ENCODE measurements at regions not wholly inside any gene's neighbourhood (a gene's known extent, or its start where the extent isn't known, plus 50 kb on each side); places are given as distances from the start of the nearest gene placed in this dataset.
A peak's percentile ranks its signal among the peaks of the same experiment; 100 is the strongest.

- DNase-seq: no peak
These were observed 92.8 kb upstream of the PPP2R5A start for GRCh38 chr1:212192261-212192998.

GRCh38 chr1:212196355-212196754 lies 88.9 kb upstream of the PPP2R5A start:
- no peak for DNase-seq

GRCh38 chr1:212201461-212201860 lies 83.7 kb upstream of the PPP2R5A start:
- DNase-seq: no peak

GRCh38 chr1:212203630-212204029 lies 81.6 kb upstream of the PPP2R5A start:
- peak; percentile 5 for DNase-seq

GRCh38 chr1:212205006-212205405 lies 80.2 kb upstream of the PPP2R5A start:
- no peak for DNase-seq

- DNase-seq: no peak
These were observed 79.4 kb upstream of the PPP2R5A start for GRCh38 chr1:212205843-212206242.

- DNase-seq: no peak
These were observed 78.1 kb upstream of the PPP2R5A start for GRCh38 chr1:212207118-212207517.

- DNase-seq: no peak
These were observed 77.2 kb upstream of the PPP2R5A start for GRCh38 chr1:212207822-212208520.

GRCh38 chr1:212208978-212209644 lies 76.1 kb upstream of the PPP2R5A start:
- no peak for DNase-seq

GRCh38 chr1:212211371-212211770 lies 73.8 kb upstream of the PPP2R5A start:
- no peak for DNase-seq

GRCh38 chr1:212212343-212212742 lies 72.9 kb upstream of the PPP2R5A start:
- no peak for DNase-seq

GRCh38 chr1:212212906-212213305 lies 72.3 kb upstream of the PPP2R5A start:
- DNase-seq: no peak

GRCh38 chr1:212213784-212214183 lies 71.4 kb upstream of the PPP2R5A start:
- DNase-seq: no peak

GRCh38 chr1:212214325-212214724 lies 70.9 kb upstream of the PPP2R5A start:
- DNase-seq: no peak

- no peak for DNase-seq
These were observed 69.3 kb upstream of the PPP2R5A start for GRCh38 chr1:212215910-212216309.

- DNase-seq: no peak
These were observed 67.6 kb upstream of the PPP2R5A start for GRCh38 chr1:212217633-212218032.

GRCh38 chr1:212218065-212218464 lies 67.1 kb upstream of the PPP2R5A start:
- DNase-seq: no peak

- DNase-seq: no peak
These were observed 66.3 kb upstream of the PPP2R5A start for GRCh38 chr1:212218911-212219310.

GRCh38 chr1:212219679-212220463 lies 65.3 kb upstream of the PPP2R5A start:
- no peak for DNase-seq

GRCh38 chr1:212221801-212222200 lies 63.4 kb upstream of the PPP2R5A start:
- DNase-seq: no peak

- DNase-seq: no peak
These were observed 61.1 kb upstream of the PPP2R5A start for GRCh38 chr1:212224102-212224501.

- no peak for DNase-seq
These were observed 59.8 kb upstream of the PPP2R5A start for GRCh38 chr1:212225416-212225815.

- no peak for DNase-seq
These were observed 59.3 kb upstream of the PPP2R5A start for GRCh38 chr1:212225871-212226302.
